Fibroblast of lung (primary cell): ENCODE measurements at regions not wholly inside any gene's neighbourhood (a gene's known extent, or its start where the extent isn't known, plus 50 kb on each side); places are given as distances from the start of the nearest gene placed in this dataset.

Experiments
- CTCF ChIP-seq, 2 donors: IDR thresholded peaks in 1 of 2; conservative IDR thresholded peaks in 1 of 2; 1 replicate in 1 of 2; 2 replicates in 1 of 2; pipeline ENCODE4 v1.5.1; 2011 to 2012; ENCODE audit warnings: low read length in 2 of 2, control low read depth in 1 of 2, inconsistent platforms in 1 of 2, low read depth in 1 of 2, mild to moderate bottlenecking in 1 of 2
- EZH2 ChIP-seq: IDR thresholded peaks from 2 replicates; pipeline ENCODE4 v1.5.1; 2012; ENCODE audit warnings: low read length, control low read depth, mild to moderate bottlenecking; ENCODE audit errors: missing control alignments

GRCh38 chr11:107151158-107151557 is 132.9 kb upstream of the GUCY1A2 start:
- TF ChIP-seq EZH2 (no peak), CTCF (conservative IDR thresholded peaks at IDR 0.05 in 1 of 2, IDR thresholded peaks at IDR 0.05 in 1 of 2; ENCODE audit: low read depth in 1 of 2, low read length in 2 of 2) (no peak)
